ENCODE measurements at regions not wholly inside any gene's neighbourhood (a gene's known extent, or its start where the extent isn't known, plus 50 kb on each side); places are given as distances from the start of the nearest gene placed in this dataset.

DNA sequence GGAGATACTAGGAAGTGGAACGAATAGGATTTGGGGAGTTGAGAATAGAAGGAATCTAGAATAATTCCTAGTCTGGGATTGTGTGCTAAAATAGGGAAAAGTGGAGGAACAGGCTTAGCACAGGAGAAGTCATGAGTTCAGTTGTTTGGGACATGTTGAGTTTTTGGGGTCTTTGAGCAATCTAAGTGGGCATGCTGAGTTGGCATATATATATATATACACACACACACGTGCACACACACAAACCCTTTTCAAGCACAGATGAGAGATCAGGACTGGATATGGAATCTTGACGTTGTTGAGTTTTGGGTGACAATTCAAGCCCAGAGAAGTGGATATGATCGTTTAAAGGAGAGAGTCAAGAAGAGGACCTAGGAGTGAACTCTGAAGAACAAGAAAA lies 168.2 kb upstream of the CHST9 start:
- TF ChIP-seq CTCF (IDR thresholded peaks at IDR 0.05 in 8 of 11, conservative IDR thresholded peaks at IDR 0.05 in 3 of 11) (no peak), POLR2A (IDR thresholded peaks at IDR 0.05) (no peak), POLR2AphosphoS5 (IDR thresholded peaks at IDR 0.05) (no peak)

All from spleen (tissue), 7 donors.